ENCODE measurements at regions not wholly inside any gene's neighbourhood (a gene's known extent, or its start where the extent isn't known, plus 50 kb on each side); places are given as distances from the start of the nearest gene placed in this dataset.

GRCh38 chr1:244220410-244220809, 169.3 kb downstream of the ZBTB18 start:
- Histone ChIP-seq H3K4me2 (no peak overlapping the region), H3K36me3 (ENCODE audit: insufficient read depth) (no peaks in the 10 kb centered on the region), H4K20me1 (ENCODE audit: insufficient read depth) (no peaks in the 10 kb centered on the region), H3K9ac (no peak overlapping the region), H3K79me2 (ENCODE audit: insufficient read depth, low read depth) (no peaks in the 10 kb centered on the region), H3K4me3 (IDR thresholded peaks at IDR 0.05; ENCODE audit: insufficient read depth, low read depth, low read length) (no peak overlapping the region), H3K27me3 (ENCODE audit: insufficient read depth, low read depth) (no peaks in the 10 kb centered on the region), H2AFZ (ENCODE audit: low read depth) (no peak overlapping the region), H3K4me1 (ENCODE audit: low read depth, poor library complexity, severe bottlenecking) (no peaks in the 10 kb centered on the region), H3K27ac (no peak overlapping the region)
- TF ChIP-seq CTCF (conservative IDR thresholded peaks at IDR 0.05; ENCODE audit: low read depth, low read length): no peak

- Histone ChIP-seq H4K20me1 (ENCODE audit: insufficient read depth) (no peaks in the 10 kb centered on the region), H3K4me1 (ENCODE audit: low read depth, poor library complexity, severe bottlenecking) (no peaks in the 10 kb centered on the region), H3K27me3 (ENCODE audit: insufficient read depth, low read depth) (no peaks in the 10 kb centered on the region), H3K79me2 (ENCODE audit: insufficient read depth, low read depth) (no peaks in the 10 kb centered on the region), H3K36me3 (ENCODE audit: insufficient read depth) (no peaks in the 10 kb centered on the region), H3K9ac (no peak overlapping the region), H3K4me3 (IDR thresholded peaks at IDR 0.05; ENCODE audit: insufficient read depth, low read depth, low read length) (no peak overlapping the region), H3K4me2 (no peak overlapping the region), H3K27ac (no peak overlapping the region), H2AFZ (ENCODE audit: low read depth) (no peak overlapping the region)
- TF ChIP-seq CTCF (conservative IDR thresholded peaks at IDR 0.05; ENCODE audit: low read depth, low read length): no peak
Measured at GRCh38 chr1:244221991-244222390, 170.9 kb downstream of the ZBTB18 start.

GRCh38 chr1:244224487-244225430, 173.7 kb downstream of the ZBTB18 start:
- Histone ChIP-seq H3K27ac (no peak overlapping the region), H3K27me3 (ENCODE audit: insufficient read depth, low read depth) (no peaks in the 10 kb centered on the region), H3K9ac (no peak overlapping the region), H3K4me3 (IDR thresholded peaks at IDR 0.05; ENCODE audit: insufficient read depth, low read depth, low read length) (no peak overlapping the region), H3K4me1 (ENCODE audit: low read depth, poor library complexity, severe bottlenecking) (no peaks in the 10 kb centered on the region), H3K36me3 (ENCODE audit: insufficient read depth) (no peaks in the 10 kb centered on the region), H3K4me2 (no peak overlapping the region), H2AFZ (ENCODE audit: low read depth) (no peak overlapping the region), H4K20me1 (ENCODE audit: insufficient read depth) (no peaks in the 10 kb centered on the region), H3K79me2 (ENCODE audit: insufficient read depth, low read depth) (no peaks in the 10 kb centered on the region)
- no peak for TF ChIP-seq CTCF (conservative IDR thresholded peaks at IDR 0.05; ENCODE audit: low read depth, low read length)

- H3K27me3 ChIP-seq (ENCODE audit: insufficient read depth, low read depth): no peaks in the 10 kb centered on the region
- no peak overlapping the region for H2AFZ ChIP-seq (ENCODE audit: low read depth)
- H3K9ac ChIP-seq: no peak overlapping the region
- H4K20me1 ChIP-seq (ENCODE audit: insufficient read depth): no peaks in the 10 kb centered on the region
- no peak for TF ChIP-seq CTCF (conservative IDR thresholded peaks at IDR 0.05; ENCODE audit: low read depth, low read length)
- no peaks in the 10 kb centered on the region for H3K4me1 ChIP-seq (ENCODE audit: low read depth, poor library complexity, severe bottlenecking)
- H3K4me3 ChIP-seq (IDR thresholded peaks at IDR 0.05; ENCODE audit: insufficient read depth, low read depth, low read length): no peak overlapping the region
- no peak overlapping the region for H3K27ac ChIP-seq
- H3K36me3 ChIP-seq (ENCODE audit: insufficient read depth): no peaks in the 10 kb centered on the region
- H3K4me2 ChIP-seq: no peak overlapping the region
- H3K79me2 ChIP-seq (ENCODE audit: insufficient read depth, low read depth): no peaks in the 10 kb centered on the region
Measured at GRCh38 chr1:244226435-244226834, 175.4 kb downstream of the ZBTB18 start.
